H54 (cell line): ENCODE measurements at regions not wholly inside any gene's neighbourhood (a gene's known extent, or its start where the extent isn't known, plus 50 kb on each side); places are given as distances from the start of the nearest gene placed in this dataset.

Source experiments
- DNase-seq: peaks from one replicate; pipeline ENCODE4 v3.0.0; 2011; ENCODE audit warnings: low spot score, mixed read lengths; ENCODE audit not compliant: insufficient read length
- FAIRE-seq: peaks from 3 replicates; lab custom pipeline; 2011; peaks lifted over from hg19 to GRCh38; lab: Jason Lieb, UNC
- POLR2A ChIP-seq: IDR thresholded peaks from 2 replicates; pipeline ENCODE4 v1.6.1; 2011; ENCODE audit warnings: low read depth, mild to moderate bottlenecking, low read length

DNA sequence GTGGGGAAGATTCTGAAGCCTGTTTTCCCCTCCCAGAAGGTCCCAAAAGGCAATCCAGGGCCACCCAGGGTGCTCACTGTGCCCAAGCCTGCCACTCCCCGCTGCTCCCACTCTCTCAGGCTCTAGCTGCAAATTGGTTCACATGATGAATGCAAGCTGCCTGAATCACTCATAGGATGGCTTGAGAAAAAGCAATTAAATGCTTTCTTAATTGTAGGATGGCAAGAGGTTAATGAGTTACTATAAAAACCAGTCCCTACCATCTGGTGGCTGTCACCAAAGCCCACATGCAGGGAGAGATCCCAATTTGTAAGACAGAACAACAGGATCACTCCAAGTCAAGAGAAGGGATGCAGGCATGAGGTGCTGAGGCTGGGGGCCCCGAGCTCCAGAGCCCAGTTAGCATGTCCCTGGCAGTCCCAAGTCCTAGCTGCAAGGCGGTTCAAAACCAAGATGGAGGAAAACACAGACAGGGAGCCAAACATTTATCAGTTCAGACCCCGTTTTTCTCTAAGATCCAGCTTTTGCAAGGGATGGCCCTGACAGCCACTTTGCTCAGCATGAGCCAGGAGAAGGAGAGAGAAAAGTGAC is 207.1 kb downstream of the UACA start:
- no peak for DNase-seq
- TF ChIP-seq POLR2A = no peak
- FAIRE-seq = no peak

DNA sequence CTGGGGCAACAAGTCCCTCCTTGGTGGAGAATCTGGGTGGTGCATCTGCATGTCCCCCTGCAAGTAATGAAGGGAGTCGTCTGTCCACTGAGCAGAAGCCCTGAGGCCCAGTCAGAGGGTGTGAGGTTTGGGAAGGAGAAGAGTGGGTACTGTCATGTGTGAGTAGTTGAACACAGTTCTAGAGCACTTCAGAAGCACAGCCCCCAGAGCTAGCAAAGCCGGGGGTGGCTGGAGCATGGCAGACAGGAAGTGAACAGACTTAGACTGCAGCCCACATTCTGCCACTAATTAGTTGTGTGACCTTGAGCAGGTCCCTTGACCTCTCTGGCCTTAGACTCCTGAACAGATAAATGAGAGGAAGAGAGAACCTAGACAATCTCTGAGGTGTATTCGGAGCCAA is 207.6 kb downstream of the UACA start:
- FAIRE-seq = no peak
- no peak for DNase-seq
- no peak for TF ChIP-seq POLR2A

DNA sequence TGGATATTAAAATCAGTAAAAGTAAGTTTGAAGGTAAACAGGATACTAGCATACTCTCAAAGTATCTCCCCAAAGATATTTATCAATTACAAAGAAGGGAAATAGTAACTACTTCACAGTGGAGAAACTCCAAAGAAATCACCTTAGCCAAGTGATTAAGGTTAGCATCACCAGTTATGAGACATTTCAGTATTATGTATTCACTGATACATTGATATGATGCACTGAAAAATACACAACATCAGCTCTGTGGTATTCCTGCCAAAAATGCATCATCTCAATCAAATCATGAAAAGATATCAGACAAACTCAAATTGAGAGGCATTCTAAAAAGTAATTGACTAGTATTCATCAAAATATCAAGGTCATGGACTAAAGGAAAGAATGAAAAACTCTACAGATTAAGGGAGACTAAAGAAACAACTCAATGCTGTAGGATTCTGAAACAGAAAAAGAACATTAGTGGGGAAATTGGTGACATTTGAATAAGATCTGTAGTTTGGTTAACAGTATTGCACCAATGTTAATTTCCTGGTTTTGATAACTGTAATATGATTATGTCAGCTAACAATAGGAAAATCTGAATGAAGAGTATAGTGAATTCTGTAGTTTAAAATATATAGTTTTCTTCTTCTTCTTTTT is 215.4 kb downstream of the UACA start:
- no peak for FAIRE-seq
- no peak for DNase-seq
- no peak for TF ChIP-seq POLR2A

DNA sequence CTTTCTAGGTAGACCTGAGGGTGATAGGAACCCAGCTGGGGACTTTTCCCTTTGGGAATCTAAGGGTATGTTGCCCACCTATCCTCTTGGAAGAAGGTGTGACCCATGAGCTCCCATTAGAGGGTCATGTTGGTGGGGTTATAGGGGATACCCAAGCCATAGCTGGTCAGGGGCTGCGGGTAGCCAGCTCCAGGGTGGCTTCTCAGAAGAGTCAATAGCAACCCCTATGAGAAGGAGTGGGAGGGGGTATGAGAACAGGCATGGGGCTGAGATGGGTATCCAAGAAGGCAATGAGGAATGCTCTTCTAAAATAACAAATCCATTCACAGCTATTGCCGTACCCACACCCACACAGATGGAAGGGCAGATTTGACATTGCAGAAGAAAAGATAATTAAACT is 217.8 kb downstream of the UACA start:
- TF ChIP-seq POLR2A = no peak
- DNase-seq = no peak
- no peak for FAIRE-seq

DNA sequence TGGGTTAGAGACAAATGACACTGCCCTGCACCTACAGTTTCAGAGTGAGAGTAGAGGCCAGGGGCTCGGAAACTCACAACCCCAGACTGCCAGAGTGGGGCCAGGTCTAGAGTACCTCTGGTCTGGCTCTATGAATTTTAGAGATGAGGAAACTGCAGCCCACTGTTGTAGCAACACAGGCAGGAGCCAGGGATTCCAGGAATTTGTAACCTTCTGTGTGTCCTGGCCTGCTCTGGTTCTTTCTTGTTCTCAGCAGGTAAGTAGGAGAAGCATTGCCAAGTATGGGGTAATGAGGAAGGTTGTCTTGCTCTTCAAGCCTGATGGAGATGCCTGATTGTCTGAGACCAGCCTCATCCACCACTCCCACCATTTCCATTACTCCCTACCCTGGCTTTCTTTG is 221.8 kb downstream of the UACA start:
- DNase-seq = no peak
- no peak for FAIRE-seq
- no peak for TF ChIP-seq POLR2A

DNA sequence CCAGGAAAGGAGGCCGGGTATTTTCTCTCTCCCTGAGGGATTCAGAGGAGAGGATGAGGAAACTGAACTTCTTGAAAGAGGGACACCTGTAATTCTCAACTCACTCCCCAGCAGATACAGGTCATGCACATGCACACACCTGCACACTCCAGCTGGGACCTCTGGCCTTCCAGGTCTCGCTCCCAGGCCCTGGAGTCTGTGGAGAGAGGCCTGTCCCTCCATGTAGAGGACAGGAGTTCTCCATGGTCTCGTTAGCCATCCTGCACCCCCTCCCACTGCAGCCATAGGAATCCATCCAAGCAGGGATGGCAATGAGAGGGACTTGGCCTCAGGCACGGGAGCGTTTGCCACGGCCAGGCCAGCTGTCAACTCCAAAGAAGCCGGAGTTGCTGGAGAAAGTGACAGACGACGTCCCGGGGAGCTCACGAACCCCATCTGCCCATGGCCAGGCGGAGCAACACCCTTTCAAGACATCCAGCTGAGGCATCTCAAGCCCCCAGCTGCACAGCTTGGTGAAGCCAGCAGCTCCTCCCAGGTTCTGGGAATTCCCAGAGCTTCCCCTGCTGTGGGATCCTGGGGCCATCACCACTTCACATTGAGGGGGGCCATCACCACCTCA is 223.3 kb downstream of the UACA start:
- DNase-seq (no peak), FAIRE-seq (no peak)
- TF ChIP-seq POLR2A = no peak

DNA sequence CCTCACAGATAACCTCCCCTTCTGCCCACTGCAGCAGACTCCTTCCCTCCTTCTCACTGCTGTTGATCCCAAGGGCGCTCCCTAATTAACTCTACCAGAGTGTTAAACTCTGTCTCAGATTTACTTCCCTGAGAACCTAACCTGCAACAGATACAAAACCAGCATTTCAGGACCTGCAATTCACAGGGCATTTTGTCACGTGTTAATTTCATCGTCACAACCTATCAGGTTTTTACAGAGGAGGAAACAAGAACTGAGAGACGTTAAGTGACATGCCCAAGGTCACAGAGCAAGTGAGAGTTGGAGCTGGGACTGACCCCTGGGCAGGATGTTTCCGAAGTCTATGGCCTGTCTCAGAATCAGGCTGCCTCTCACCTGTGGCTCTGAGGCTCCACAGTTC is 223.9 kb downstream of the UACA start:
- FAIRE-seq (no peak), DNase-seq (no peak)
- TF ChIP-seq POLR2A = no peak

DNA sequence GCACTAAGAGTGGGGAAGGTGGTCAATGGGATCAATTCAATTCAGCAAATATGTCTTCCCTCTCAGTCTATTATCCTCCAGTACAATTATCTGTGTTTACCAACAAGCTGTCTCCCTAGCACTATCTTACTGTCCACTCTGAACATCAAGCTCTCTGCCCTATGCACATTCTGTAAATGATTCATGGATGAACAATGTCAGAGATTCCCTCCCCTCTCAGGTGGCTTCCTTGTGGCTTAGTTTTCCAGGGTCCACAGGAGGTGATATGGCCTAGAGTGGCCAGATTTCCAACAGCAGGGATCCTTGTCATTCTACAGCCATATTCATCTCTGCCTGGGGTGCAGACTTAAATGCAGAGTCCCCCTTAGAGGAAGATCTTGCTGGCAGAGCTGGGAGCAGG is 225.1 kb downstream of the UACA start:
- no peak for TF ChIP-seq POLR2A
- no peak for FAIRE-seq
- peak; percentile 14 for DNase-seq

DNA sequence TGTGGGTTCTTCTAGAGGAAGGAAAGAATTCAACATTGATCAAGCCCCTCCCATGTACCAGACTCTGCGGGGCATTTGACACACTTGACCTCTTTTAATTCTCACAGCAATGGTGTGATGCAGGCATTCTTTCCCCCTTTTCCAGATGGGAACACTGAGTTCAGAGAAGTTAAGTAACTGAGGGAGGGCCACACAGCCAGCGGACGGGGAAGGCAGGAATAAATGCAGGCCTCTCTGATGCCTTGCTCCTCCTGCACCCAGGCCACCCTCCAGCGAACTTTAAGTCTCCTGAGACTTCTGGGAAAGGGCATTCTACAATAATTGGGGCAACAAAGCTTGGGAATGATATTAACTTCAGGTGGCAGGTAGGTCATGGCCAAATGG is 227.4 kb downstream of the UACA start:
- FAIRE-seq (no peak), DNase-seq (no peak)
- no peak for TF ChIP-seq POLR2A

DNA sequence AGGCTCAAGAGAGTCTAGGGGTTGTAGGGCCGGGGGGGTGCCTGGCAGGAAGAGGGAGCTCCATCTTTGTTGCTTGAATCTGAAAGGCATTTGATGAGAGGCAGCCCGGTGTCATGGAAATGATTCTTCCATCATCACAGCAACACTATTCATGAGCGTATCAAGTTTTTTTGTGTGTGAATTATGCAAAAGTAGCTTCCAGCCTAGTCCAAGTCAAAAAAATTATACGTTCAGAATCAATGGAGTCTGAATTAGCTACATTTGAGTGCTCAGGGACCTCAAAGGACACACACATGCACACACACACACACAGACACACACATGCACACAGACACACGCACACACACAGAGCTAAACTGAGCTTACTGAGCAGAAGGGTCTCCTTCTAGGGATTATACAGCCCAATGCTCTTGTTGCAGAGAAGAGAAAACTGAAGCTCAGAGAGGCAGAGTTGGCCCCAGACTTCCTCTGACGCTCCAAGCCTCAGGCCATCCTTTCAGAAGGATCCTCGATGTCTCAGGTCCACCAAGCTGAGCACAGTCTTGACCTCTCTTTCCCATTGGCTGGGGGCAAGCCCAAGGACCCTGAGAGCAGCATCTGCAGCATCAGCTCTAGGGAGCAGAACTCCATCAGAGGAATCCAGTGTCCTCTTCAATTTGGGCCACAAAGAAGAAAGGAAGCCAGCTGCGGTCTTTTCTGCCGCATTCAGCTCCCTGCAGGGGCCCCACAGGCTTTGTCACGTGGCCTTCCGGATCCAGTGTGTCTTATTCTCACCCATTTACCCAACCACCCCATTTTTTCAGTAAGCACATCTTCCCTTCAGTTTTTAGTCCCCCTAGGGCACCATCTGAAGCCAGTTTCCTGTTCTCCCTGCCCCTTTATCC is 228.0 kb downstream of the UACA start:
- DNase-seq (no peak), FAIRE-seq (no peak)
- TF ChIP-seq POLR2A = no peak

DNA sequence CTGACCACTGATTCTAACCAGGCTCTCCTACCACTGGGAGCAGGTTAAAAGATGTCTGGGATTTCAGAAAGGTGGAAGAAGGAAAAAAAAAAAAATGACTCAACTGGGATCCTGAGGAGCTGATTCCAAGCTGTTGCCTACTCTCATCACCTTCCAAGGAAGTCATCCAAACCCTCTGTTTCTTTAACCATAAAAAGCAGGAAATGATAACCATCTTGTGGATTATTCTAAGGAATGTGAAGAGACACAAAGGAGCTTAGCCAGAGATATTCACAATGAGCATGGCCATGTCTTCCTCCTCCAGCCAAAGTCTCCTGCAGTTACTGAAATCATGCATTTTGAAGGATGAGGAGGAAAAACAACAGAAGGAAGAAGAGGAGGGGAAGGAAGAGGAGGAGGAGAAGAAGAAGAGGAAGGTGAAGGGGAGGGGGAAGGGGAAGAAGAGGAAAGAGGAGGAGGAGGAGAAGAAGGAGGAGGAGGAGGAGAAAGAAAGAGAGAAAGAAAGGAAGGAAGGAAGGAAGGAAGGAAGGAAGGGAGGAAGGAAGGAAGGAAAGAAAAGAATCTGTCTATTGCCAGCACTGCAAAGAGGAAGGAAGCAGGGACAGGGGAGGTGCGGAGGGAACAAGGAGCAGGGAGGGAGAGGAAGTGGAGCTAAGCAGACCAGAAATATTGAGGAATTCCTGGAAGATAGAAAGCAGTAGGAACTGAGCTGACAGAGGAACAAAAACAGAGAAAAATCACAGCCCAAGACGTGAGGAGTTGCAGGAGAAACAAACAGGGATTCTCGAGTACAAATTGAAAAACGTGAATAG is 229.2 kb downstream of the UACA start:
- TF ChIP-seq POLR2A = no peak
- FAIRE-seq (no peak), DNase-seq (no peak)

DNA sequence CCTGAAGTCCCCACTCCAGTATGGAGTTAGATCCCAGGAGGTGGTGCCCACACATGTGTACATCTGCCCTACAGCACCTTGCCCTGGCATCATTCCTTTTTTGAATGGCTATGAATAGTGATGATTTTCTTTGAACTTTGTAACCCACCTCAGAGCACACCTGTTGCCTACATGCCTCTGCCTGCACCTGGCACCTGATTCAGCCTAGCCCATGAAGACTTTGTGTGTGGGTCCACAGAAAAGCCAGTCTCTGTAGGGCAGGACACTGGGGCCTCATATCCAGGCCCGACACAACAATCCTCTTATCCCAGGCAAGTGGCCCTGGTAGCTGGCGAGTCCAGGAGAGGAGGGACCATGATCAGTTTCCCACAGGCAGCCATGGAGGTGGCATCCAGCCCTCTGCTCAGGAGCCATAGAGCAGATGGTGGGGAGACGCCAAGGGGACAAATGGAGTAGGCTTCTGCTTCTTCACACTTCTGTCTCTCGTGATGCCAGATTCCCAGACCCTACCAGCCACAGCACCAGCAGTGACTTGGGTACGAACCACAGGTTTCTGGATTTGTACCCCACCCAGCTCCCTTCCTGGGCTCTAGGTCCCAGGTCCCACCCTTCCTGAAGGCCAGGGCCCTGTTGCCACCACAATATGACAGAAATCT is 230.7 kb downstream of the UACA start:
- FAIRE-seq = no peak
- TF ChIP-seq POLR2A = no peak

DNA sequence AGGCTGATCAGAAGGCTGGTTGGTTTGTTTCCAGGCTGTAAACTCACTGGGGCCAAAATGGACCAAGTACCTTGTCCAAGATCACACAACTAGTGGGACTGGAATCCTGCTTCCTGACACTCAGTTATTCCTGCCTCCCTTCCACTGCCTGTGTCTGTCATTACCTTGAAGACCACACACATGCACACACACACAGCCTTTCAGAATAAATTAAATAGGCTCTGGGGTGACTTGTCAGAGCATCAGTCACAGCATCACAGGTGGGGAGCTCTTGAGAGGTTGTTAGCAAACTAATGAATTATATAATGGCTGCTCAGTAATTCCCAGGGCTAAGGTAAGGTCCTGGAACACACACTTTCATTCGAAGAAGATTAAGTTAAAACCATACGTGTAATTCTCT is 231.8 kb downstream of the UACA start:
- FAIRE-seq (no peak), DNase-seq (no peak)
- no peak for TF ChIP-seq POLR2A

More for the DNA sequence above, 230.7 kb downstream of the UACA start:
- DNase-seq = no peak
